ENCODE measurements at regions not wholly inside any gene's neighbourhood (a gene's known extent, or its start where the extent isn't known, plus 50 kb on each side); places are given as distances from the start of the nearest gene placed in this dataset.
"Not testable (repeated sequence)": the region's sequence is repeated elsewhere in the genome, so short reads cannot be mapped to it uniquely, and the experiment has no call there.

DNA sequence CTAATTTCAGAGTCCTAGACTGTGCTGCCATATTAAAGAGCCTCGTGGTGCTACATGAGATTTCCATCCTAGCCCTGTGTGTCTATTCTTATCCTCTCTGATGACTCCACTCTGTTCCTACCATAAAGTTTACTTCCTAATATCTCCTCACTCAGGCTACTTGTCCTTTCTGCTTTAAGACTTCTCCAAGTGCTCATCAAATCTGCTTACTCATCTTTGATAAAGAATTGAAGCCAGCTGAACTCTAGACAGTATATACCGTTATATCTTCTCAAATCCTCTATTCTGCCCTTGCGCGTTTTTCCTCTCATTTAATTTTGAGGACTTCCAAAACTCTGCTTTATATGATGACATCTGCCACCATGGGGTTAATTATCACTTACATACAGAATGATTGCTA lies 539.5 kb downstream of the HAPSTR1 start:
- POLR2A ChIA-PET, result no interaction called here
- CTCF ChIA-PET, result no interaction called here
- TF ChIP-seq, protein P1, sequence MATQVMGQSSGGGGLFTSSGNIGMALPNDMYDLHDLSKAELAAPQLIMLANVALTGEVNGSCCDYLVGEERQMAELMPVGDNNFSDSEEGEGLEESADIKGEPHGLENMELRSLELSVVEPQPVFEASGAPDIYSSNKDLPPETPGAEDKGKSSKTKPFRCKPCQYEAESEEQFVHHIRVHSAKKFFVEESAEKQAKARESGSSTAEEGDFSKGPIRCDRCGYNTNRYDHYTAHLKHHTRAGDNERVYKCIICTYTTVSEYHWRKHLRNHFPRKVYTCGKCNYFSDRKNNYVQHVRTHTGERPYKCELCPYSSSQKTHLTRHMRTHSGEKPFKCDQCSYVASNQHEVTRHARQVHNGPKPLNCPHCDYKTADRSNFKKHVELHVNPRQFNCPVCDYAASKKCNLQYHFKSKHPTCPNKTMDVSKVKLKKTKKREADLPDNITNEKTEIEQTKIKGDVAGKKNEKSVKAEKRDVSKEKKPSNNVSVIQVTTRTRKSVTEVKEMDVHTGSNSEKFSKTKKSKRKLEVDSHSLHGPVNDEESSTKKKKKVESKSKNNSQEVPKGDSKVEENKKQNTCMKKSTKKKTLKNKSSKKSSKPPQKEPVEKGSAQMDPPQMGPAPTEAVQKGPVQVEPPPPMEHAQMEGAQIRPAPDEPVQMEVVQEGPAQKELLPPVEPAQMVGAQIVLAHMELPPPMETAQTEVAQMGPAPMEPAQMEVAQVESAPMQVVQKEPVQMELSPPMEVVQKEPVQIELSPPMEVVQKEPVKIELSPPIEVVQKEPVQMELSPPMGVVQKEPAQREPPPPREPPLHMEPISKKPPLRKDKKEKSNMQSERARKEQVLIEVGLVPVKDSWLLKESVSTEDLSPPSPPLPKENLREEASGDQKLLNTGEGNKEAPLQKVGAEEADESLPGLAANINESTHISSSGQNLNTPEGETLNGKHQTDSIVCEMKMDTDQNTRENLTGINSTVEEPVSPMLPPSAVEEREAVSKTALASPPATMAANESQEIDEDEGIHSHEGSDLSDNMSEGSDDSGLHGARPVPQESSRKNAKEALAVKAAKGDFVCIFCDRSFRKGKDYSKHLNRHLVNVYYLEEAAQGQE (IDR thresholded peaks at IDR 0.05; ENCODE audit: insufficient read depth in 1 of 2, low read depth in 2 of 2, low read length in 1 of 2), result no peak
- TF ChIP-seq SIN3A (IDR thresholded peaks at IDR 0.05; ENCODE audit: borderline replicate concordance, insufficient read depth, low read depth, low read length) (no peak), TCF7L2 (IDR thresholded peaks at IDR 0.05; ENCODE audit: low read depth, low read length) (no peak), POLR2AphosphoS5 (IDR thresholded peaks at IDR 0.05; ENCODE audit: low read depth, low read length) (no peak)
- TF ChIP-seq, protein P2, sequence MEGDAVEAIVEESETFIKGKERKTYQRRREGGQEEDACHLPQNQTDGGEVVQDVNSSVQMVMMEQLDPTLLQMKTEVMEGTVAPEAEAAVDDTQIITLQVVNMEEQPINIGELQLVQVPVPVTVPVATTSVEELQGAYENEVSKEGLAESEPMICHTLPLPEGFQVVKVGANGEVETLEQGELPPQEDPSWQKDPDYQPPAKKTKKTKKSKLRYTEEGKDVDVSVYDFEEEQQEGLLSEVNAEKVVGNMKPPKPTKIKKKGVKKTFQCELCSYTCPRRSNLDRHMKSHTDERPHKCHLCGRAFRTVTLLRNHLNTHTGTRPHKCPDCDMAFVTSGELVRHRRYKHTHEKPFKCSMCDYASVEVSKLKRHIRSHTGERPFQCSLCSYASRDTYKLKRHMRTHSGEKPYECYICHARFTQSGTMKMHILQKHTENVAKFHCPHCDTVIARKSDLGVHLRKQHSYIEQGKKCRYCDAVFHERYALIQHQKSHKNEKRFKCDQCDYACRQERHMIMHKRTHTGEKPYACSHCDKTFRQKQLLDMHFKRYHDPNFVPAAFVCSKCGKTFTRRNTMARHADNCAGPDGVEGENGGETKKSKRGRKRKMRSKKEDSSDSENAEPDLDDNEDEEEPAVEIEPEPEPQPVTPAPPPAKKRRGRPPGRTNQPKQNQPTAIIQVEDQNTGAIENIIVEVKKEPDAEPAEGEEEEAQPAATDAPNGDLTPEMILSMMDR (IDR thresholded peaks at IDR 0.05), result no peak
- in situ Hi-C loops (cut with HindIII; ENCODE audit: low pct_unique_long_range_greater_than_20kb, low sequenced_read_pairs) (no loop called here), intact Hi-C loops (cut with micrococcal nuclease; ENCODE audit: unreplicated experiment) (no loop called here)
- no peaks in the 10 kb centered on the region for H3K4me1 ChIP-seq (ENCODE audit: control insufficient read depth, insufficient read depth, low read length)
- H3K4me3 ChIP-seq (ENCODE audit: low read depth in 2 of 2, low read length in 2 of 2), result no peak overlapping the region
- DNase-seq (ENCODE audit: low read depth, low spot score) (no peak), ATAC-seq (no peak)
- no TSS peak for BruUV-seq (replicated peaks)
- no peak overlapping the region for H3K27ac ChIP-seq (ENCODE audit: low read length)
- H3K36me3 ChIP-seq (ENCODE audit: control insufficient read depth, insufficient read depth, low read length), result no peaks in the 10 kb centered on the region
- H3K9me3 ChIP-seq (ENCODE audit: control insufficient read depth, insufficient read depth, low read depth, low read length), result no peaks in the 10 kb centered on the region
- H3K27me3 ChIP-seq (ENCODE audit: control insufficient read depth, insufficient read depth, low read length), result peaks cover 9% of the 10 kb centered on the region

DNA sequence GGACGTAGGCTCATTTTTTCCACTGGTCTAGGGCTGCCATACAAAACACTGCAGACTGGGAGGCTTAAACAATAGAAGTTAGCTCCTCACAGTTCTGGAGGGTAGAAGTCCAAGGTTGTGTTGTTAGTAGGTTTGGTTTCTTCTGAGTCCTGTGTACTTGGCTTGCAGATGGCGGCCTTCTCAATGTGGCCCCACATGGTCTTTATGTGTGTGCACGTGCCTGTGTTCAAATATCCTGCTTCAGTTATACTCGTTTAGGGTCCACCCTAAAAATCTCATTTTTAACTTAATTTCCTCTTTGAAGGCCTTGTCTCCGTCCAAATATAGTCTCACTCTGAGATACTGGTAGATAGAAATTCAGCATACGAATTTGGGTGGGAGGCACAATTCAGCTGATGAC lies 542.4 kb downstream of the HAPSTR1 start:
- Histone ChIP-seq H3K36me3 (ENCODE audit: control insufficient read depth, insufficient read depth, low read length) (no peaks in the 10 kb centered on the region), H3K9me3 (ENCODE audit: control insufficient read depth, insufficient read depth, low read depth, low read length) (no peaks in the 10 kb centered on the region), H3K27me3 (ENCODE audit: control insufficient read depth, insufficient read depth, low read length) (no peaks in the 10 kb centered on the region; the same call in none of the 2 replicates), H3K4me1 (ENCODE audit: control insufficient read depth, insufficient read depth, low read length) (no peaks in the 10 kb centered on the region), H3K4me3 (ENCODE audit: low read depth in 2 of 2, low read length in 2 of 2) (no peak overlapping the region), H3K27ac (ENCODE audit: low read length) (no peak overlapping the region)
- no TSS peak for BruUV-seq (replicated peaks)
- TF ChIP-seq, protein P2 (IDR thresholded peaks at IDR 0.05), result no peak
- TF ChIP-seq SIN3A (IDR thresholded peaks at IDR 0.05; ENCODE audit: borderline replicate concordance, insufficient read depth, low read depth, low read length) (no peak), TCF7L2 (IDR thresholded peaks at IDR 0.05; ENCODE audit: low read depth, low read length) (no peak), POLR2AphosphoS5 (IDR thresholded peaks at IDR 0.05; ENCODE audit: low read depth, low read length) (no peak)
- TF ChIP-seq, protein P1 (IDR thresholded peaks at IDR 0.05; ENCODE audit: insufficient read depth in 1 of 2, low read depth in 2 of 2, low read length in 1 of 2), result no peak
- intact Hi-C loops (cut with micrococcal nuclease; ENCODE audit: unreplicated experiment) (no loop called here), in situ Hi-C loops (cut with HindIII; ENCODE audit: low pct_unique_long_range_greater_than_20kb, low sequenced_read_pairs) (no loop called here)
- DNase-seq (ENCODE audit: low read depth, low spot score), result no peak
- ChIA-PET CTCF (no interaction called here), POLR2A (no interaction called here)
- no peak for ATAC-seq

DNA sequence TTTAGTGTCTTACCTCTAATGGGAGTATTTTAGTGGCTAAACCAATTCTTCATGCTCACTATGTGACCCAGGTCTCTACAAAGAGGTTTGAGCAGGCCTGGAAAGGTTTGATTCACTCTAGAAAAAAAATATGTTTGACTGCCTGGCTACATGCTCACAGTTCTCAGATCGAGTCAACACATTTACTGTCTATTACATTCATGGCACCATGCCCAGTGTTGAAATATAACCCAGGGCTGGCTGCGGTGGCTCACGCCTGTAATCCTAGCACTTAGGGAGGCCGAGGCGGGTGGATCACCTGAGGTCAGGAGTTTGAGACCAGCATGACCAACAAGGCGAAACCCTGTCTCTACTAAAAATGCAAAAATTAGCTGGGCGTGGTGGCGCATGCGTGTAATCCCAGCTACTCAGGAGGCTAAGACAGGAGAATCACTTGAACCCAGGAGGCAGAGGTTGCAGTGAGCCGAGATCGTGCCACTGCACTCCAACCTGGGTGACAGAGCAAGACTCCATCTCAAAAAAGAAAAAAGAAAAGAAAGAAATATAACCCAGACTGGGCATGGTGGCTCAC lies 543.8 kb downstream of the HAPSTR1 start:
- CTCF ChIA-PET; H3K4me3 ChIP-seq (ENCODE audit: low read depth in 2 of 2, low read length in 2 of 2); H3K9me3 ChIP-seq (ENCODE audit: control insufficient read depth, insufficient read depth, low read depth, low read length); DNase-seq (ENCODE audit: low read depth, low spot score); BruUV-seq (replicated peaks); H3K36me3 ChIP-seq (ENCODE audit: control insufficient read depth, insufficient read depth, low read length); H3K27ac ChIP-seq (ENCODE audit: low read length); H3K4me1 ChIP-seq (ENCODE audit: control insufficient read depth, insufficient read depth, low read length); in situ Hi-C loops (cut with HindIII; ENCODE audit: low pct_unique_long_range_greater_than_20kb, low sequenced_read_pairs); intact Hi-C loops (cut with micrococcal nuclease; ENCODE audit: unreplicated experiment); ATAC-seq; POLR2A ChIA-PET; H3K27me3 ChIP-seq (ENCODE audit: control insufficient read depth, insufficient read depth, low read length): not testable (repeated sequence)
